Spleen (tissue), 7 donors: ENCODE measurements at regions not wholly inside any gene's neighbourhood (a gene's known extent, or its start where the extent isn't known, plus 50 kb on each side); places are given as distances from the start of the nearest gene placed in this dataset.

Experiments
- CTCF ChIP-seq, 11 experiments: fragments of 200-600 bp in 7 of 11; fragments of 450-650 bp in 4 of 11; sonication (generic) in 4 of 11; IDR thresholded peaks in 8 of 11; conservative IDR thresholded peaks in 3 of 11; 1 replicate in 7 of 11; 2 replicates in 4 of 11; pipeline versions ENCODE4 v1.4.0 to v1.8.0; 2016 to 2021; ENCODE audit warnings: antibody characterized with exemption in 11 of 11, inconsistent platforms in 4 of 11, mild to moderate bottlenecking in 1 of 11
- POLR2A ChIP-seq, 3 donors: fragments of 450-650 bp; IDR thresholded peaks; one replicate each; pipeline ENCODE4 v1.5.1; 2017; ENCODE audit warnings: antibody characterized with exemption in 3 of 3, mild to moderate bottlenecking in 1 of 3
- POLR2AphosphoS5 ChIP-seq, 3 donors: sonication (generic); formaldehyde crosslinking; IDR thresholded peaks; one replicate each; pipeline ENCODE4 v1.5.1; 2017; ENCODE audit warnings: antibody characterized with exemption in 3 of 3
- donor health status: DM: no; HTN: no; CAD: no; lungs with moderate emphysema.
- donor health status: DM: no; HTN: no; CAD: no.
- donor health status: DM: no; HTN: no; CAD: no.

DNA sequence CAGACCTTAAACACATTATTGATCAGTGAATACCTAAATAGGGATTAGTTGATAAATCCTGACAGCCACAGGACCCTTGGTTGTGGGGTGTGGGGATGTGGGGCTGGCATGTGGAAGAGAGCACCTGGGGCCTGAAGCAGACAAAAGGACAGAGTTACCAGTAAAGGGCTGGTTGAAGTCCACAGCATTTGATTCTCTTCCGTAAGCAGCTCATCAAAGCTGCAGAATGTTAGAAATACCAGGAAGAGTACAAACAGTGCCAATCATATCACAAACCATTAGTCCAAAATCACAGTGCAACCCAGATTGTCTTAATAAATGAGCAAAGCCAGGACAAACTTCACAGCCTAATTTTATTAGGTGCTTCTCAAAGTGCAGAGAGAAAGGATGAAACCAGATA, 92.5 kb upstream of the KL start:
- TF ChIP-seq CTCF (IDR thresholded peaks at IDR 0.05 in 8 of 11, conservative IDR thresholded peaks at IDR 0.05 in 3 of 11) (no peak), POLR2A (IDR thresholded peaks at IDR 0.05) (no peak), POLR2AphosphoS5 (IDR thresholded peaks at IDR 0.05) (no peak)
